K562 (cell line): ENCODE measurements at regions not wholly inside any gene's neighbourhood (a gene's known extent, or its start where the extent isn't known, plus 50 kb on each side); places are given as distances from the start of the nearest gene placed in this dataset.

ENCODE experiments used
- ATAC-seq: fragments of 200-7000 bp; cut with Tn5 transposase; 3 replicates; pipeline ENCODE4 v1.9.1; 2020; ENCODE audit warnings: moderate library complexity
- BruUV-seq: library from RNA; stranded (reverse); fragments of 400-500 nt; replicated peaks from 2 replicates; lab custom pipeline; 2021; lab: Mats Ljungman, UMichigan
- CTCF ChIA-PET: fragments of 300-600 bp; formaldehyde crosslinking; extraction: SDS; loops from one replicate; lab custom pipeline; 2021; ENCODE audit warnings: low intra/inter-chr PET ratio; lab: Yijun Ruan, JAX
- POLR2A ChIA-PET: fragments of 300-600, 350-650 bp; sonication (Branson Sonifier 250); formaldehyde crosslinking; extraction: SDS; loops from one replicate; lab custom pipeline; 2021; ENCODE audit warnings: antibody characterized with exemption, inconsistent platforms; lab: Yijun Ruan, JAX
- DNase-seq, 4 experiments: peaks; one replicate each; pipeline versions ENCODE4 v3.0.0 to v3.0.0-alpha.2; 2011 to 2018; ENCODE audit warnings: low spot score in 3 of 4, mixed read lengths in 3 of 4; ENCODE audit errors: extremely low read depth in 1 of 4
- FAIRE-seq: peaks from 2 replicates; lab custom pipeline; 2011; peaks lifted over from hg19 to GRCh38; lab: Jason Lieb, UNC
- H2AFZ ChIP-seq: 2 replicates; pipeline ENCODE4 v1.6.0; 2011; ENCODE audit warnings: low read depth, low read length, control low read depth, inconsistent platforms
- H3K27ac ChIP-seq: fragments of 200-600 bp; 3 replicates; pipeline ENCODE4 v1.8.0; 2011; ENCODE audit warnings: low read depth, mild to moderate bottlenecking, control low read depth, inconsistent platforms, low read length, moderate library complexity, mixed read lengths; ENCODE audit errors: extremely low read depth
- H3K27me3 ChIP-seq, 2 experiments: fragments of 300-600 bp in 1 of 2; 2 replicates in 1 of 2; 3 replicates in 1 of 2; pipeline versions ENCODE4 v1.6.0 to v1.8.0; 2011; ENCODE audit warnings: inconsistent platforms in 2 of 2, low read length in 2 of 2, mild to moderate bottlenecking in 1 of 2, mixed read lengths in 1 of 2, moderate library complexity in 1 of 2; ENCODE audit not compliant: control insufficient read depth in 2 of 2, insufficient read depth in 2 of 2
- H3K36me3 ChIP-seq: fragments of 300-600 bp; 3 replicates; pipeline ENCODE4 v1.8.0; 2011; ENCODE audit warnings: mild to moderate bottlenecking, low read length, inconsistent platforms; ENCODE audit not compliant: control insufficient read depth, insufficient read depth
- H3K4me1 ChIP-seq, 2 experiments: fragments of 200-600 bp in 1 of 2; replicated peaks in 1 of 2; 2 replicates in 1 of 2; 3 replicates in 1 of 2; pipeline versions ENCODE4 v1.5.1 to v1.8.0; 2011; ENCODE audit warnings: inconsistent platforms in 2 of 2, low read length in 2 of 2, mild to moderate bottlenecking in 1 of 2, mixed read lengths in 1 of 2, moderate library complexity in 1 of 2; ENCODE audit not compliant: control insufficient read depth in 2 of 2, insufficient read depth in 2 of 2
- H3K4me2 ChIP-seq: 2 replicates; pipeline ENCODE4 v1.6.1; 2011; ENCODE audit warnings: low read length, control low read depth, inconsistent platforms, mixed read lengths; ENCODE audit not compliant: insufficient read depth
- H3K4me3 ChIP-seq: fragments of 200-600 bp; sonication (generic), shearing (Covaris generic); 2 replicates; pipeline ENCODE4 v1.5.1; 2016; ENCODE audit warnings: control low read depth, inconsistent platforms
- H3K79me2 ChIP-seq: fragments of 200-600 bp; 3 replicates; pipeline ENCODE4 v1.8.0; 2011; ENCODE audit warnings: low read length, inconsistent platforms; ENCODE audit not compliant: control insufficient read depth, insufficient read depth
- H3K9ac ChIP-seq, 2 experiments: 2 replicates each; pipeline versions ENCODE4 v1.6.0 to v1.6.1; 2011; ENCODE audit warnings: low read depth in 2 of 2, low read length in 2 of 2, control low read depth in 1 of 2, inconsistent platforms in 1 of 2, mild to moderate bottlenecking in 1 of 2, mixed read lengths in 1 of 2; ENCODE audit not compliant: insufficient read depth in 1 of 2
- H3K9me1 ChIP-seq: one replicate; pipeline ENCODE4 v1.6.0; 2011; ENCODE audit warnings: inconsistent platforms, mild to moderate bottlenecking, low read length, moderate library complexity; ENCODE audit not compliant: control insufficient read depth, insufficient read depth
- H3K9me3 ChIP-seq: replicated peaks from 2 replicates; pipeline ENCODE4 v1.5.1; 2011; ENCODE audit warnings: low read depth, low read length, inconsistent platforms; ENCODE audit not compliant: control insufficient read depth, insufficient read depth
- H4K20me1 ChIP-seq: replicated peaks from 2 replicates; pipeline ENCODE4 v1.6.1; 2011; ENCODE audit warnings: low read length, inconsistent platforms, mixed read lengths; ENCODE audit not compliant: control insufficient read depth, insufficient read depth
- CBX8 ChIP-seq: fragments of 200-600 bp; sonication (generic); IDR thresholded peaks from 2 replicates; pipeline ENCODE4 v1.6.1; 2012; ENCODE audit warnings: borderline replicate concordance, mixed run types, low read depth, mild to moderate bottlenecking, moderate library complexity, mixed read lengths, low read length, control low read depth, inconsistent platforms; ENCODE audit not compliant: poor library complexity, severe bottlenecking; ENCODE audit errors: extremely low read depth
- FOXO4 ChIP-seq: fragments of 450-650 bp; formaldehyde crosslinking; IDR thresholded peaks from 2 replicates; pipeline ENCODE4 v1.4.0; 2020; ENCODE audit warnings: mild to moderate bottlenecking, moderate library complexity
- GABPB2 ChIP-seq: fragments of 250-450 bp; sonication (Bioruptor Pico); conservative IDR thresholded peaks from 2 replicates; pipeline ENCODE4 v1.5.1; 2021; ENCODE audit warnings: mild to moderate bottlenecking
- MYNN ChIP-seq, 2 experiments: sonication (generic); formaldehyde crosslinking in 1 of 2; IDR thresholded peaks; 2 replicates each; pipeline versions ENCODE4 v1.5.0 to v1.6.1; 2016 to 2020; ENCODE audit warnings: antibody characterized with exemption in 1 of 2, missing genetic modification reagents in 1 of 2
- SMAD1 ChIP-seq: fragments of 150-350 bp; IDR thresholded peaks from 2 replicates; pipeline ENCODE4 v1.6.1; 2014; ENCODE audit warnings: low read length, low read depth; ENCODE audit not compliant: partially characterized antibody
- SREBF2 ChIP-seq: sonication (generic); formaldehyde crosslinking; IDR thresholded peaks from 2 replicates; pipeline ENCODE4 v1.4.0; 2020; ENCODE audit warnings: mild to moderate bottlenecking, missing genetic modification reagents
- ZNF184 ChIP-seq: sonication (generic); formaldehyde crosslinking; IDR thresholded peaks from 2 replicates; pipeline ENCODE4 v1.5.0; 2020; ENCODE audit warnings: missing genetic modification reagents
- ZNF316 ChIP-seq: fragments of 450-650 bp; IDR thresholded peaks from 2 replicates; pipeline ENCODE4 v1.6.1; 2016
- ZNF586 ChIP-seq: fragments of 450-650 bp; formaldehyde crosslinking; conservative IDR thresholded peaks from 2 replicates; pipeline ENCODE4 v1.4.0; 2020; ENCODE audit warnings: mild to moderate bottlenecking, moderate library complexity
- ZNF766 ChIP-seq: fragments of 200-800 bp; sonication (Bioruptor generic); conservative IDR thresholded peaks from 2 replicates; pipeline ENCODE4 v1.6.1; 2016; ENCODE audit warnings: missing genetic modification characterization, missing compliant biosample characterization
- WGBS: fragments of 100-300 bp; shearing (Covaris generic); methylation state at CpG from one replicate; pipeline ENCODE4 v1.1.6; 2016; ENCODE audit warnings: low coverage, mixed read lengths; ENCODE audit not compliant: insufficient coverage; ENCODE audit errors: missing lambda C conversion rate; 5-methylcytosine and 5-hydroxymethylcytosine counted together
- in situ Hi-C: fragments of 300-500 bp; cut with MboI; formaldehyde crosslinking; loops from 4 replicates; pipeline ENCODE4 v1.15.0; 2018; ENCODE audit warnings: inconsistent platforms, mixed read lengths
- intact Hi-C: fragments of 100-400 bp; cut with micrococcal nuclease; formaldehyde crosslinking; loops from 2 replicates; pipeline ENCODE4 v1.14.2; 2022

DNA sequence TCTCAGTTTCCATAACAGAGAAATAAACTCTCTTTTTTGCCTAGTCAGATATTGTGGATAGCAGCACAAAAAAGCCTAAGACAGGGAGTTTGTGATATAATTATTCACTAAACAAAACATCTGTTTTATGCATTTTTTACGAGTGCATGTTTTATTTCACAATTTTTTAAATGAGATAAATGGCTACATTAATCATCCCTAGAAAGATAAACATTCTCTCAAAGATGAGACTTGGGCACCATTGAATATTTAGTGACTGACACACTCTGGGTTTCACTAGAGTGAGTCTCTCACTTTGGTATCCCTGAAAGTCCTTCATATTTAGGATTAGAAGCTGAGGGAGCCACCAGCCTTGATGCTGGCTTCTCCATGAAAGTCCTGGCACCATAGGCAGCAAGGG is 74.3 kb upstream of the LRCH1 start:
- POLR2A ChIA-PET = no interaction called here
- no TSS peak for BruUV-seq
- no peak overlapping the region for H3K4me3 ChIP-seq
- CTCF ChIA-PET = no interaction called here
- no peaks in the 10 kb centered on the region; the same call in 1 of the 2 replicates for H3K9me3 ChIP-seq
- no peaks in the 10 kb centered on the region for H3K9me1 ChIP-seq
- no peak overlapping the region for H3K27ac ChIP-seq
- H3K4me2 ChIP-seq = no peak overlapping the region
- in situ Hi-C loops = no loop called here
- H3K36me3 ChIP-seq = no peaks in the 10 kb centered on the region
- no peaks in the 10 kb centered on the region for H4K20me1 ChIP-seq
- DNase-seq = no peak
- 0% methylated on average over 1 of the region's 1 CpG for WGBS
- no peak for FAIRE-seq
- no peak overlapping the region for H3K9ac ChIP-seq
- intact Hi-C loops = no loop called here
- no peak for ATAC-seq
- no peaks in the 10 kb centered on the region for H3K4me1 ChIP-seq
- H3K27me3 ChIP-seq = no peaks in the 10 kb centered on the region; a peak in 1 of 5 replicates
- H3K79me2 ChIP-seq = no peaks in the 10 kb centered on the region
- TF ChIP-seq GABPB2 = no peak
- no peak for TF ChIP-seq ZNF316
- H2AFZ ChIP-seq = no peak overlapping the region

DNA sequence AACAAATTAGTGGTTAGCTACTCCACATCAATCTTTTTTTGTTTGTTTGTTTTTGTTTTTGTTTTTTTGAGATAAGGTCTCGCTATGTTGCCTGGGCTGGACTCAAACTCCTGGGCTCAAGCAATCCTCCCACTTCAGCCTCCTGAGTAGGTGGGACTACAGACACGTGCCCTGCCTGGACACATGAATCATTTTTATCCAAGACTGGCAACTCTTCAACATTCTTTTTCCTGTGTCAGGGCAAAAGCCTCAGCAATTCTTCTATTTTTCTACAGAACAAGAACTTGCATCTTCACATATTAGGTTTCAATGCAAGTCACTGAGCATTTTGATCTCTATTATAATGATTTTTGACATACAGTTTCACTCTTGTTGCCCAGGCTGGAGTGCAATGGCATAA is 76.8 kb upstream of the LRCH1 start:
- no peak overlapping the region for H3K9ac ChIP-seq
- DNase-seq = no peak
- H3K27ac ChIP-seq = no peak overlapping the region
- no peaks in the 10 kb centered on the region for H3K79me2 ChIP-seq
- H3K4me1 ChIP-seq = no peaks in the 10 kb centered on the region
- FAIRE-seq = no peak
- H3K36me3 ChIP-seq = no peaks in the 10 kb centered on the region
- no peak overlapping the region for H2AFZ ChIP-seq
- no peak for ATAC-seq
- BruUV-seq = no TSS peak
- H3K27me3 ChIP-seq = no peaks in the 10 kb centered on the region; a peak in 1 of 5 replicates
- intact Hi-C loops = no loop called here
- H3K9me1 ChIP-seq = no peaks in the 10 kb centered on the region
- no peak overlapping the region for H3K4me2 ChIP-seq
- H3K9me3 ChIP-seq = no peaks in the 10 kb centered on the region
- H3K4me3 ChIP-seq = no peak overlapping the region
- H4K20me1 ChIP-seq = no peaks in the 10 kb centered on the region
- WGBS = 26% methylated on average over 2 of the region's 2 CpGs
- in situ Hi-C loops = no loop called here
- CTCF ChIA-PET = no interaction called here
- POLR2A ChIA-PET = no interaction called here
- TF ChIP-seq SMAD1 = no peak
- TF ChIP-seq ZNF586 (CRISPR knock-in tag) = no peak
- no peak for TF ChIP-seq MYNN (IDR thresholded peaks at IDR 0.05)
- no peak for TF ChIP-seq MYNN (CRISPR knock-in tag; IDR thresholded peaks at IDR 0.05)
- no peak for TF ChIP-seq FOXO4
- no peak for TF ChIP-seq CBX8
- no peak for TF ChIP-seq ZNF184 (CRISPR knock-in tag)
- TF ChIP-seq SREBF2 (CRISPR knock-in tag) = no peak
- TF ChIP-seq ZNF766 (CRISPR knock-in tag) = no peak
